IMR-90 (cell line): ENCODE measurements at regions not wholly inside any gene's neighbourhood (a gene's known extent, or its start where the extent isn't known, plus 50 kb on each side); places are given as distances from the start of the nearest gene placed in this dataset.
A peak's percentile ranks its signal among the peaks of the same experiment; 100 is the strongest.

Experiments used
- ATAC-seq: fragments of 200-7000 bp; cut with Tn5 transposase; 2 replicates; pipeline ENCODE4 v1.9.1; 2020; ENCODE audit warnings: low read depth, mild to moderate bottlenecking, moderate library complexity
- BruUV-seq: library from RNA; stranded (reverse); fragments of 400-500 nt; replicated peaks from 2 replicates; lab custom pipeline; 2021; lab: Mats Ljungman, UMichigan
- CTCF ChIA-PET: fragments of 300-600 bp; formaldehyde crosslinking; extraction: SDS; loops from one replicate; lab custom pipeline; 2021; ENCODE audit warnings: antibody characterized with exemption; lab: Yijun Ruan, JAX
- POLR2A ChIA-PET: fragments of 300-600 bp; sonication (Branson Sonifier 250); formaldehyde crosslinking; loops from one replicate; lab custom pipeline; 2022; ENCODE audit warnings: antibody characterized with exemption; ENCODE audit not compliant: unreplicated experiment; lab: Charles Lee
- DNase-seq: peaks from one replicate; pipeline ENCODE4 v3.0.0; 2013
- H2AFZ ChIP-seq: replicated peaks from 2 replicates; pipeline ENCODE3; 2013; ENCODE audit warnings: low read length, mild to moderate bottlenecking; ENCODE audit not compliant: poor library complexity
- H2AK5ac ChIP-seq: 2 replicates; pipeline ENCODE4 v1.6.1; 2013; ENCODE audit warnings: low read depth, low read length, inconsistent platforms
- H2AK9ac ChIP-seq: replicated peaks from 2 replicates; pipeline ENCODE3; 2013; ENCODE audit warnings: mild to moderate bottlenecking, low read depth, low read length, moderate library complexity; ENCODE audit not compliant: poor library complexity
- H2BK120ac ChIP-seq: 2 replicates; pipeline ENCODE4 v1.6.1; 2013; ENCODE audit warnings: low read depth, low read length, inconsistent platforms
- H2BK15ac ChIP-seq: 3 replicates; pipeline ENCODE4 v1.6.1; 2013; ENCODE audit warnings: low read depth, low read length, inconsistent platforms
- H2BK20ac ChIP-seq: 2 replicates; pipeline ENCODE4 v1.6.1; 2013; ENCODE audit warnings: low read depth, mild to moderate bottlenecking, inconsistent platforms, low read length, moderate library complexity
- H2BK5ac ChIP-seq: 2 replicates; pipeline ENCODE4 v1.6.1; 2013; ENCODE audit warnings: mild to moderate bottlenecking, low read depth, low read length, inconsistent platforms; ENCODE audit not compliant: poor library complexity, severe bottlenecking
- H3K14ac ChIP-seq: replicated peaks from 2 replicates; pipeline ENCODE4 v1.6.1; 2013; ENCODE audit warnings: low read depth, low read length, inconsistent platforms
- H3K18ac ChIP-seq: 2 replicates; pipeline ENCODE4 v1.6.1; 2013; ENCODE audit warnings: low read depth, low read length, control low read depth
- H3K23ac ChIP-seq: 2 replicates; pipeline ENCODE4 v1.6.1; 2013; ENCODE audit warnings: low read depth, low read length, inconsistent platforms
- H3K27ac ChIP-seq: 2 replicates; pipeline ENCODE4 v1.5.1; 2013; ENCODE audit warnings: mild to moderate bottlenecking, control low read depth, low read length; ENCODE audit not compliant: insufficient read depth
- H3K27me3 ChIP-seq: 2 replicates; pipeline ENCODE4 v1.6.1; 2013; ENCODE audit warnings: low read length; ENCODE audit not compliant: control insufficient read depth, insufficient read depth
- H3K36me3 ChIP-seq: 2 replicates; pipeline ENCODE4 v1.6.1; 2013; ENCODE audit warnings: low read length, mixed read lengths; ENCODE audit not compliant: control insufficient read depth, insufficient read depth
- H3K4ac ChIP-seq: 2 replicates; pipeline ENCODE4 v1.6.1; 2013; ENCODE audit warnings: low read depth, low read length, inconsistent platforms
- H3K4me1 ChIP-seq: 2 replicates; pipeline ENCODE4 v1.6.1; 2013; ENCODE audit warnings: low read length, mixed read lengths; ENCODE audit not compliant: control insufficient read depth, insufficient read depth
- H3K4me2 ChIP-seq: 2 replicates; pipeline ENCODE4 v1.6.1; 2013; ENCODE audit warnings: low read depth, mild to moderate bottlenecking, control low read depth, low read length, moderate library complexity
- H3K4me3 ChIP-seq: 2 replicates; pipeline ENCODE4 v1.5.1; 2013; ENCODE audit warnings: low read depth, mild to moderate bottlenecking, control low read depth, low read length, moderate library complexity; ENCODE audit not compliant: insufficient read depth
- H3K56ac ChIP-seq: 2 replicates; pipeline ENCODE4 v1.6.1; 2013; ENCODE audit warnings: low read length, inconsistent platforms; ENCODE audit not compliant: insufficient read depth; ENCODE audit errors: extremely low read depth
- H3K79me1 ChIP-seq, 2 experiments: 2 replicates each; pipeline ENCODE4 v1.6.1; 2013; ENCODE audit warnings: low read length in 2 of 2, inconsistent platforms in 1 of 2, low read depth in 1 of 2
- H3K9ac ChIP-seq: 2 replicates; pipeline ENCODE4 v1.6.1; 2013; ENCODE audit warnings: low read depth, low read length, control low read depth
- H3K9me1 ChIP-seq: 2 replicates; pipeline ENCODE4 v1.6.1; 2013; ENCODE audit warnings: low read length, inconsistent platforms; ENCODE audit not compliant: insufficient read depth
- H3K9me3 ChIP-seq: 2 replicates; pipeline ENCODE4 v1.6.1; 2013; ENCODE audit warnings: low read length; ENCODE audit not compliant: control insufficient read depth, insufficient read depth
- H4K20me1 ChIP-seq: 2 replicates; pipeline ENCODE4 v1.6.1; 2013; ENCODE audit warnings: low read length, inconsistent platforms; ENCODE audit not compliant: insufficient read depth
- H4K5ac ChIP-seq: 2 replicates; pipeline ENCODE4 v1.6.1; 2013; ENCODE audit warnings: mild to moderate bottlenecking, low read depth, low read length, control low read depth
- H4K8ac ChIP-seq, 2 experiments: 2 replicates each; pipeline ENCODE4 v1.6.1; 2013; ENCODE audit warnings: low read depth in 2 of 2, low read length in 2 of 2, control low read depth in 1 of 2, inconsistent platforms in 1 of 2
- H4K91ac ChIP-seq: 2 replicates; pipeline ENCODE4 v1.6.1; 2013; ENCODE audit warnings: low read depth, low read length, inconsistent platforms; ENCODE audit not compliant: insufficient read depth
- BHLHE40 ChIP-seq: fragments of 150-350 bp; IDR thresholded peaks from 2 replicates; pipeline ENCODE4 v1.6.1; 2016; ENCODE audit warnings: mild to moderate bottlenecking, low read depth, low read length
- CEBPB ChIP-seq: IDR thresholded peaks from 2 replicates; pipeline ENCODE4 v1.6.1; 2012; ENCODE audit warnings: low read depth, low read length, improper control_type of control experiment
- CHD1 ChIP-seq: IDR thresholded peaks from 2 replicates; pipeline ENCODE4 v1.6.1; 2012; ENCODE audit warnings: low read depth, low read length, improper control_type of control experiment
- FOS ChIP-seq: fragments of 150-350 bp; IDR thresholded peaks from 2 replicates; pipeline ENCODE4 v1.6.1; 2016; ENCODE audit warnings: low read depth, low read length
- MAFK ChIP-seq: IDR thresholded peaks from 2 replicates; pipeline ENCODE4 v1.6.1; 2012; ENCODE audit warnings: low read depth, low read length, improper control_type of control experiment
- MAZ ChIP-seq: IDR thresholded peaks from 2 replicates; pipeline ENCODE4 v1.6.1; 2012; ENCODE audit warnings: low read depth, mild to moderate bottlenecking, low read length, improper control_type of control experiment, moderate library complexity, borderline replicate concordance
- MXI1 ChIP-seq: IDR thresholded peaks from 2 replicates; pipeline ENCODE4 v1.6.1; 2012; ENCODE audit warnings: low read depth, mild to moderate bottlenecking, low read length, moderate library complexity, borderline replicate concordance
- NFE2L2 ChIP-seq: fragments of 150-350 bp; IDR thresholded peaks from 2 replicates; pipeline ENCODE4 v1.6.1; 2016; ENCODE audit warnings: low read depth, mild to moderate bottlenecking, low read length
- POLR2A ChIP-seq: IDR thresholded peaks from 2 replicates; pipeline ENCODE4 v1.6.1; 2012; ENCODE audit warnings: mild to moderate bottlenecking, low read depth, low read length
- RAD21 ChIP-seq: IDR thresholded peaks from 2 replicates; pipeline ENCODE4 v1.6.1; 2012; ENCODE audit warnings: low read length, improper control_type of control experiment
- RCOR1 ChIP-seq: IDR thresholded peaks from 2 replicates; pipeline ENCODE4 v1.6.1; 2012; ENCODE audit warnings: mild to moderate bottlenecking, low read length, improper control_type of control experiment; ENCODE audit not compliant: insufficient replicate concordance
- RFX5 ChIP-seq: IDR thresholded peaks from 2 replicates; pipeline ENCODE4 v1.8.0; 2012; ENCODE audit warnings: low read depth, mild to moderate bottlenecking, low read length, moderate library complexity
- SMC3 ChIP-seq: fragments of 150-350 bp; IDR thresholded peaks from 2 replicates; pipeline ENCODE4 v1.6.1; 2016; ENCODE audit warnings: low read depth, mild to moderate bottlenecking, antibody characterized with exemption, low read length, moderate library complexity
- WGBS, 2 experiments: methylation state at CpG; one replicate each; pipeline versions ENCODE4 v1.1.5 to v1.1.7; 2013; ENCODE audit warnings: missing lambda C conversion rate in 2 of 2; ENCODE audit not compliant: insufficient read length in 1 of 2; ENCODE audit errors: extremely low coverage in 2 of 2; 5-methylcytosine and 5-hydroxymethylcytosine counted together
- dilution Hi-C: fragments of 300-500 bp; cut with HindIII; formaldehyde crosslinking; loops from one replicate; pipeline ENCODE4 v1.14.3; 2018; ENCODE audit warnings: low sequenced_read_pairs; ENCODE audit not compliant: unreplicated experiment
- in situ Hi-C: fragments of 300-500 bp; cut with MboI; formaldehyde crosslinking; loops from 3 replicates; pipeline ENCODE4 v1.14.3; 2019; ENCODE audit warnings: low sequenced_read_pairs, inconsistent platforms, mixed read lengths
- intact Hi-C: fragments of 100-400 bp; cut with micrococcal nuclease; formaldehyde crosslinking; loops from 2 replicates; pipeline ENCODE4 v1.10.0; 2022
- TF ChIP-seq, protein P1 (sequence below): fragments of 150-350 bp; IDR thresholded peaks from 2 replicates; pipeline ENCODE4 v1.6.1; 2016; ENCODE audit warnings: low read depth, mild to moderate bottlenecking, low read length, moderate library complexity, borderline replicate concordance
- TF ChIP-seq, protein P2 (sequence below): conservative IDR thresholded peaks from 2 replicates; pipeline ENCODE4 v1.5.1; 2012; ENCODE audit warnings: mild to moderate bottlenecking, low read depth, low read length, improper control_type of control experiment
- TF ChIP-seq, protein P3 (sequence below): fragments of 150-350 bp; IDR thresholded peaks from 2 replicates; pipeline ENCODE4 v1.6.1; 2017; ENCODE audit warnings: mild to moderate bottlenecking, antibody characterized with exemption, low read length, low read depth

DNA sequence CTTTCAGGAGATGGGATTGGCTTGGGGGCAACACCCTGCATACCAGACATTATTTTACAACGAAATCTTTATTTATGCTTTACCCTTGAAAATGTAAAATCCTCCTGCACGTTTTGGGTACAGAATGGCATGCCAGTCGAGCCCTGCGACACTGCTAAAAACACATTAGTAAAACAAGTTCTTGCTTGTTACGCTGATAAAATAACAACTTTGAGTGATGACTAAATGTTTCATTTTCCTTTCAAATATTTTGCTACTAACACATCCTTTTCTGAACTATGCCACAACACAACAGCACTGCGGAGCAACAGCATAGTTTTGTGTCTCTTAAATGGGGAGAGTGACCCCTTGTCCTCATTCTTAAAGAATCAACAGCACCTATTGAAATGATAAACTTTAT lies 76.0 kb upstream of the SEMA3D start:
- H3K27ac ChIP-seq = no peak overlapping the region; the same call in 1 of the 2 replicates
- H4K20me1 ChIP-seq = no peaks in the 10 kb centered on the region
- no peak overlapping the region for H2AFZ ChIP-seq
- no peak overlapping the region for H4K8ac ChIP-seq
- H3K27me3 ChIP-seq = no peaks in the 10 kb centered on the region; the same call in 1 of the 2 replicates
- ATAC-seq (peak; percentile 35), DNase-seq (no peak)
- H2BK5ac ChIP-seq = no peak overlapping the region
- no peaks in the 10 kb centered on the region for H3K4me1 ChIP-seq
- in situ Hi-C loops (no loop called here), intact Hi-C loops (no loop called here), dilution Hi-C loops (no loop called here)
- no peak overlapping the region for H2BK15ac ChIP-seq
- H2BK20ac ChIP-seq = no peak overlapping the region
- no peak overlapping the region for H3K56ac ChIP-seq
- H3K18ac ChIP-seq = no peak overlapping the region
- ChIA-PET POLR2A (no interaction called here), CTCF (no interaction called here)
- H3K79me1 ChIP-seq = no peaks in the 10 kb centered on the region
- H4K5ac ChIP-seq = no peak overlapping the region
- no TSS peak for BruUV-seq
- H2BK120ac ChIP-seq = no peak overlapping the region
- H3K36me3 ChIP-seq = no peaks in the 10 kb centered on the region
- H3K9ac ChIP-seq = no peak overlapping the region
- H2AK9ac ChIP-seq = no peak overlapping the region
- no peak overlapping the region for H3K4me3 ChIP-seq
- no peaks in the 10 kb centered on the region for H3K9me3 ChIP-seq
- no peak overlapping the region for H2AK5ac ChIP-seq
- no CpG with 5 or more reads among the region's 6 CpGs for WGBS, 2 experiments
- TF ChIP-seq, protein P1, sequence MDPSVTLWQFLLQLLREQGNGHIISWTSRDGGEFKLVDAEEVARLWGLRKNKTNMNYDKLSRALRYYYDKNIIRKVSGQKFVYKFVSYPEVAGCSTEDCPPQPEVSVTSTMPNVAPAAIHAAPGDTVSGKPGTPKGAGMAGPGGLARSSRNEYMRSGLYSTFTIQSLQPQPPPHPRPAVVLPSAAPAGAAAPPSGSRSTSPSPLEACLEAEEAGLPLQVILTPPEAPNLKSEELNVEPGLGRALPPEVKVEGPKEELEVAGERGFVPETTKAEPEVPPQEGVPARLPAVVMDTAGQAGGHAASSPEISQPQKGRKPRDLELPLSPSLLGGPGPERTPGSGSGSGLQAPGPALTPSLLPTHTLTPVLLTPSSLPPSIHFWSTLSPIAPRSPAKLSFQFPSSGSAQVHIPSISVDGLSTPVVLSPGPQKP = no peak
- TF ChIP-seq SMC3 (no peak), MXI1 (no peak), MAZ (no peak), NFE2L2 (no peak), RAD21 (no peak), CHD1 (no peak), RCOR1 (no peak), FOS (no peak), BHLHE40 (no peak), POLR2A (no peak), CEBPB (no peak), MAFK (no peak), RFX5 (no peak)
- TF ChIP-seq, protein P2, sequence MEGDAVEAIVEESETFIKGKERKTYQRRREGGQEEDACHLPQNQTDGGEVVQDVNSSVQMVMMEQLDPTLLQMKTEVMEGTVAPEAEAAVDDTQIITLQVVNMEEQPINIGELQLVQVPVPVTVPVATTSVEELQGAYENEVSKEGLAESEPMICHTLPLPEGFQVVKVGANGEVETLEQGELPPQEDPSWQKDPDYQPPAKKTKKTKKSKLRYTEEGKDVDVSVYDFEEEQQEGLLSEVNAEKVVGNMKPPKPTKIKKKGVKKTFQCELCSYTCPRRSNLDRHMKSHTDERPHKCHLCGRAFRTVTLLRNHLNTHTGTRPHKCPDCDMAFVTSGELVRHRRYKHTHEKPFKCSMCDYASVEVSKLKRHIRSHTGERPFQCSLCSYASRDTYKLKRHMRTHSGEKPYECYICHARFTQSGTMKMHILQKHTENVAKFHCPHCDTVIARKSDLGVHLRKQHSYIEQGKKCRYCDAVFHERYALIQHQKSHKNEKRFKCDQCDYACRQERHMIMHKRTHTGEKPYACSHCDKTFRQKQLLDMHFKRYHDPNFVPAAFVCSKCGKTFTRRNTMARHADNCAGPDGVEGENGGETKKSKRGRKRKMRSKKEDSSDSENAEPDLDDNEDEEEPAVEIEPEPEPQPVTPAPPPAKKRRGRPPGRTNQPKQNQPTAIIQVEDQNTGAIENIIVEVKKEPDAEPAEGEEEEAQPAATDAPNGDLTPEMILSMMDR = no peak
- TF ChIP-seq, protein P3, sequence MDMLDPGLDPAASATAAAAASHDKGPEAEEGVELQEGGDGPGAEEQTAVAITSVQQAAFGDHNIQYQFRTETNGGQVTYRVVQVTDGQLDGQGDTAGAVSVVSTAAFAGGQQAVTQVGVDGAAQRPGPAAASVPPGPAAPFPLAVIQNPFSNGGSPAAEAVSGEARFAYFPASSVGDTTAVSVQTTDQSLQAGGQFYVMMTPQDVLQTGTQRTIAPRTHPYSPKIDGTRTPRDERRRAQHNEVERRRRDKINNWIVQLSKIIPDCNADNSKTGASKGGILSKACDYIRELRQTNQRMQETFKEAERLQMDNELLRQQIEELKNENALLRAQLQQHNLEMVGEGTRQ = no peak
- no peak overlapping the region for H3K4ac ChIP-seq
- no peak overlapping the region for H3K14ac ChIP-seq
- no peak overlapping the region; the same call in 1 of the 2 replicates for H4K91ac ChIP-seq
- peak overlapping the region; percentile 27; the same call in 1 of the 2 replicates for H3K4me2 ChIP-seq
- H3K23ac ChIP-seq = no peak overlapping the region
- no peaks in the 10 kb centered on the region for H3K9me1 ChIP-seq
